ENCODE measurements at regions not wholly inside any gene's neighbourhood (a gene's known extent, or its start where the extent isn't known, plus 50 kb on each side); places are given as distances from the start of the nearest gene placed in this dataset.

- 77% methylated on average over 6 of the region's 8 CpGs; no CpG with 5 or more reads in 1 of the 2 experiments for WGBS, 2 experiments (ENCODE audit: extremely low coverage in 2 of 2, insufficient read length in 1 of 2)
- CTCF ChIA-PET: no interaction called here
- H3K79me1 ChIP-seq (ENCODE audit: low read depth in 1 of 2, low read length in 2 of 2): no peaks in the 10 kb centered on the region
Observed at GRCh38 chr12:131636266-131636665, 74.6 kb upstream of the SFSWAP start.

More at GRCh38 chr12:131636266-131636665, 74.6 kb upstream of the SFSWAP start:
- Histone ChIP-seq H2BK120ac (ENCODE audit: low read depth, low read length) (no peak overlapping the region), H3K23ac (ENCODE audit: low read depth, low read length) (no peak overlapping the region), H3K56ac (ENCODE audit: extremely low read depth, insufficient read depth, low read length) (no peak overlapping the region), H3K4me1 (ENCODE audit: control insufficient read depth, insufficient read depth, low read length) (no peaks in the 10 kb centered on the region), H2BK5ac (ENCODE audit: low read depth, low read length, poor library complexity, severe bottlenecking) (no peak overlapping the region), H3K4me3 (ENCODE audit: insufficient read depth, low read depth, low read length) (no peak overlapping the region), H3K14ac (replicated peaks; ENCODE audit: low read depth, low read length) (no peak overlapping the region), H3K4ac (ENCODE audit: low read depth, low read length) (no peak overlapping the region), H3K9me3 (ENCODE audit: control insufficient read depth, insufficient read depth, low read length) (no peaks in the 10 kb centered on the region), H3K9me1 (ENCODE audit: insufficient read depth, low read length) (no peaks in the 10 kb centered on the region), H2BK20ac (ENCODE audit: low read depth, low read length) (no peak overlapping the region), H3K9ac (ENCODE audit: low read depth, low read length) (no peak overlapping the region), H3K4me2 (ENCODE audit: low read depth, low read length) (no peak overlapping the region), H4K8ac (ENCODE audit: low read depth in 2 of 2, low read length in 2 of 2) (no peak overlapping the region), H2AK5ac (ENCODE audit: low read depth, low read length) (no peak overlapping the region), H4K5ac (ENCODE audit: low read depth, low read length) (no peak overlapping the region), H3K18ac (ENCODE audit: low read depth, low read length) (no peak overlapping the region), H3K36me3 (ENCODE audit: control insufficient read depth, insufficient read depth, low read length) (no peaks in the 10 kb centered on the region), H3K27me3 (ENCODE audit: control insufficient read depth, insufficient read depth, low read length) (no peaks in the 10 kb centered on the region), H2AFZ (replicated peaks; ENCODE audit: low read length, poor library complexity) (no peak overlapping the region), H4K20me1 (ENCODE audit: insufficient read depth, low read length) (no peaks in the 10 kb centered on the region), H2AK9ac (replicated peaks; ENCODE audit: low read depth, low read length, poor library complexity) (no peak overlapping the region), H3K27ac (ENCODE audit: insufficient read depth, low read length) (no peak overlapping the region), H2BK15ac (ENCODE audit: low read depth, low read length) (no peak overlapping the region), H4K91ac (ENCODE audit: insufficient read depth, low read depth, low read length) (no peak overlapping the region)
- TF ChIP-seq CHD1 (IDR thresholded peaks at IDR 0.05; ENCODE audit: low read depth, low read length) (no peak), CEBPB (IDR thresholded peaks at IDR 0.05; ENCODE audit: low read depth, low read length) (no peak), CTCF (conservative IDR thresholded peaks at IDR 0.05; ENCODE audit: low read depth, low read length) (no peak), POLR2A (IDR thresholded peaks at IDR 0.05; ENCODE audit: low read depth, low read length) (no peak), NFE2L2 (IDR thresholded peaks at IDR 0.05; ENCODE audit: low read depth, low read length) (no peak), MXI1 (IDR thresholded peaks at IDR 0.05; ENCODE audit: borderline replicate concordance, low read depth, low read length) (no peak), SMC3 (IDR thresholded peaks at IDR 0.05; ENCODE audit: low read depth, low read length) (no peak), RCOR1 (IDR thresholded peaks at IDR 0.05; ENCODE audit: insufficient replicate concordance, low read length) (no peak), FOS (IDR thresholded peaks at IDR 0.05; ENCODE audit: low read depth, low read length) (no peak), MAFK (IDR thresholded peaks at IDR 0.05; ENCODE audit: low read depth, low read length) (no peak), RAD21 (IDR thresholded peaks at IDR 0.05; ENCODE audit: low read length) (no peak), ELK1 (IDR thresholded peaks at IDR 0.05; ENCODE audit: borderline replicate concordance, low read depth, low read length) (no peak), USF2 (IDR thresholded peaks at IDR 0.05; ENCODE audit: low read depth, low read length) (no peak), BHLHE40 (IDR thresholded peaks at IDR 0.05; ENCODE audit: low read depth, low read length) (no peak), MAZ (IDR thresholded peaks at IDR 0.05; ENCODE audit: borderline replicate concordance, low read depth, low read length) (no peak), RFX5 (IDR thresholded peaks at IDR 0.05; ENCODE audit: low read depth, low read length) (no peak)
- DNase-seq: no peak
- BruUV-seq (replicated peaks): no TSS peak
- no peak for ATAC-seq (ENCODE audit: low read depth)
- in situ Hi-C loops (cut with MboI; ENCODE audit: low sequenced_read_pairs) (no loop called here), dilution Hi-C loops (cut with HindIII; ENCODE audit: low sequenced_read_pairs, unreplicated experiment) (no loop called here), intact Hi-C loops (cut with micrococcal nuclease) (no loop called here)
- POLR2A ChIA-PET (ENCODE audit: unreplicated experiment): no interaction called here

Data from IMR-90 (cell line).